Neural progenitor cell (in vitro differentiated cells): ENCODE measurements at regions not wholly inside any gene's neighbourhood (a gene's known extent, or its start where the extent isn't known, plus 50 kb on each side); places are given as distances from the start of the nearest gene placed in this dataset.

ENCODE experiments used
- DNase-seq: peaks from one replicate; pipeline ENCODE4 v3.0.0-alpha.2; 2016; ENCODE audit warnings: low spot score
- H2AFZ ChIP-seq: fragments of 200-600 bp; sonication (generic); replicated peaks from 2 replicates; pipeline ENCODE4 v1.6.1; 2016; ENCODE audit warnings: antibody characterized with exemption
- H3F3A ChIP-seq: fragments of 200-600 bp; sonication (generic); 2 replicates; pipeline ENCODE4 v1.6.1; 2016; ENCODE audit warnings: antibody characterized with exemption, low read depth
- H3K27ac ChIP-seq: fragments of 200-600 bp; sonication (generic); 2 replicates; pipeline ENCODE4 v1.5.1; 2016; ENCODE audit warnings: mild to moderate bottlenecking
- H3K27me3 ChIP-seq: fragments of 200-600 bp; sonication (generic); 2 replicates; pipeline ENCODE4 v1.6.1; 2016; ENCODE audit warnings: mild to moderate bottlenecking, moderate library complexity
- H3K36me3 ChIP-seq: fragments of 200-600 bp; sonication (generic); 2 replicates; pipeline ENCODE4 v1.5.1; 2016
- H3K4me1 ChIP-seq: fragments of 200-600 bp; sonication (generic); 2 replicates; pipeline ENCODE4 v1.6.1; 2016; ENCODE audit warnings: mixed run types
- H3K4me2 ChIP-seq: fragments of 200-600 bp; sonication (generic); 2 replicates; pipeline ENCODE4 v1.6.1; 2016
- H3K4me3 ChIP-seq: fragments of 200-600 bp; sonication (generic); 2 replicates; pipeline ENCODE4 v1.5.1; 2016
- H3K79me2 ChIP-seq: fragments of 200-600 bp; sonication (generic); 2 replicates; pipeline ENCODE4 v1.6.1; 2016; ENCODE audit warnings: low read depth
- H3K9ac ChIP-seq: fragments of 200-600 bp; sonication (generic); 2 replicates; pipeline ENCODE4 v1.6.1; 2016
- H3K9me3 ChIP-seq: fragments of 200-600 bp; sonication (generic); 2 replicates; pipeline ENCODE4 v1.5.1; 2016; ENCODE audit warnings: low read depth
- H4K20me1 ChIP-seq: fragments of 200-600 bp; sonication (generic); 2 replicates; pipeline ENCODE4 v1.6.1; 2016; ENCODE audit warnings: low read depth
- H3K27ac Mint-ChIP-seq: 3 replicates; pipeline ENCODE4 v1.8.0; 2021; ENCODE audit warnings: mixed read lengths
- H3K27me3 Mint-ChIP-seq: 2 replicates; pipeline ENCODE4 v1.8.0; 2022; ENCODE audit warnings: low read depth, mild to moderate bottlenecking, inconsistent platforms, moderate library complexity, mixed read lengths; ENCODE audit not compliant: insufficient read depth
- H3K36me3 Mint-ChIP-seq: 3 replicates; pipeline ENCODE4 v1.8.0; 2021; ENCODE audit warnings: mixed read lengths
- H3K4me1 Mint-ChIP-seq: 3 replicates; pipeline ENCODE4 v1.8.0; 2021; ENCODE audit warnings: mixed read lengths
- H3K4me3 Mint-ChIP-seq: 3 replicates; pipeline ENCODE4 v1.8.0; 2021; ENCODE audit warnings: mild to moderate bottlenecking, moderate library complexity, mixed read lengths
- H3K9me3 Mint-ChIP-seq: 3 replicates; pipeline ENCODE4 v1.8.0; 2020; ENCODE audit warnings: mixed read lengths
- EZH2 ChIP-seq: fragments of 200-600 bp; sonication (generic); IDR thresholded peaks from 2 replicates; pipeline ENCODE4 v1.6.1; 2017; ENCODE audit warnings: antibody characterized with exemption, mild to moderate bottlenecking, moderate library complexity
- EZH2phosphoT487 ChIP-seq: fragments of 200-600 bp; sonication (generic); IDR thresholded peaks from 2 replicates; pipeline ENCODE4 v1.6.1; 2017; ENCODE audit warnings: antibody characterized with exemption
- TF ChIP-seq, protein P1 (sequence below): fragments of 200-600 bp; sonication (generic); IDR thresholded peaks from 2 replicates; pipeline ENCODE4 v1.5.1; 2017; ENCODE audit warnings: antibody characterized with exemption, mild to moderate bottlenecking

DNA sequence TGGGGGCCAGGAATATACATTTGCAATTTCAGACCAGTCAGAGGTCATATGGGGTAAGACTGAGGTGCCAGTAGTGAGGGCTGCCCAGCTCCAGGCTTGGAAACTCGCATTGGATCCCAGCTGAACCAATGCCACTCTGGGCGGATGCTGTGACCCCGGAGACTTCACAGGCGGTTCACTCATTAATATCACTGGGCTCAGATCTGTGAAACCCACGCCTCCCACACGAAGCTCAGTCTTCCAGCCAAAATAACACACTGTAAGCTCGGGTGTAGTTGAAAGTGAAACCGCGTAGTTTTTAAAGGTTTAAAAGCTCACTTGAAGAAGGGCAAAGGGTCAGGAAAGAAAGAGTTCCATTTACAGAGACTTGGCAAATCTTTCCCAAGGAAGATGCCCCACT lies 254.8 kb downstream of the FOXL1 start:
- DNase-seq, result no peak
- peaks cover 2% of the 10 kb centered on the region for H3K27me3 ChIP-seq
- H4K20me1 ChIP-seq, result no peaks in the 10 kb centered on the region
- H2AFZ ChIP-seq, result no peak overlapping the region
- H3K4me2 ChIP-seq, result no peak overlapping the region
- H3K4me1 ChIP-seq, result no peaks in the 10 kb centered on the region
- H3F3A ChIP-seq, result no peaks in the 10 kb centered on the region
- no peak overlapping the region for H3K27ac ChIP-seq
- H3K79me2 ChIP-seq, result no peaks in the 10 kb centered on the region
- Mint-ChIP-seq H3K9me3 (peaks cover 3% of the 10 kb centered on the region), H3K36me3 (no peaks in the 10 kb centered on the region), H3K4me1 (peaks cover 22% of the 10 kb centered on the region), H3K4me3 (peak overlapping the region; percentile 9), H3K27ac (no peak overlapping the region), H3K27me3 (peaks cover 14% of the 10 kb centered on the region)
- TF ChIP-seq, protein P1, sequence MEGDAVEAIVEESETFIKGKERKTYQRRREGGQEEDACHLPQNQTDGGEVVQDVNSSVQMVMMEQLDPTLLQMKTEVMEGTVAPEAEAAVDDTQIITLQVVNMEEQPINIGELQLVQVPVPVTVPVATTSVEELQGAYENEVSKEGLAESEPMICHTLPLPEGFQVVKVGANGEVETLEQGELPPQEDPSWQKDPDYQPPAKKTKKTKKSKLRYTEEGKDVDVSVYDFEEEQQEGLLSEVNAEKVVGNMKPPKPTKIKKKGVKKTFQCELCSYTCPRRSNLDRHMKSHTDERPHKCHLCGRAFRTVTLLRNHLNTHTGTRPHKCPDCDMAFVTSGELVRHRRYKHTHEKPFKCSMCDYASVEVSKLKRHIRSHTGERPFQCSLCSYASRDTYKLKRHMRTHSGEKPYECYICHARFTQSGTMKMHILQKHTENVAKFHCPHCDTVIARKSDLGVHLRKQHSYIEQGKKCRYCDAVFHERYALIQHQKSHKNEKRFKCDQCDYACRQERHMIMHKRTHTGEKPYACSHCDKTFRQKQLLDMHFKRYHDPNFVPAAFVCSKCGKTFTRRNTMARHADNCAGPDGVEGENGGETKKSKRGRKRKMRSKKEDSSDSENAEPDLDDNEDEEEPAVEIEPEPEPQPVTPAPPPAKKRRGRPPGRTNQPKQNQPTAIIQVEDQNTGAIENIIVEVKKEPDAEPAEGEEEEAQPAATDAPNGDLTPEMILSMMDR, result no peak
- TF ChIP-seq EZH2, result no peak
- no peak for TF ChIP-seq EZH2phosphoT487
- H3K9me3 ChIP-seq, result no peaks in the 10 kb centered on the region
- no peaks in the 10 kb centered on the region for H3K36me3 ChIP-seq
- no peak overlapping the region for H3K9ac ChIP-seq
- no peak overlapping the region for H3K4me3 ChIP-seq

DNA sequence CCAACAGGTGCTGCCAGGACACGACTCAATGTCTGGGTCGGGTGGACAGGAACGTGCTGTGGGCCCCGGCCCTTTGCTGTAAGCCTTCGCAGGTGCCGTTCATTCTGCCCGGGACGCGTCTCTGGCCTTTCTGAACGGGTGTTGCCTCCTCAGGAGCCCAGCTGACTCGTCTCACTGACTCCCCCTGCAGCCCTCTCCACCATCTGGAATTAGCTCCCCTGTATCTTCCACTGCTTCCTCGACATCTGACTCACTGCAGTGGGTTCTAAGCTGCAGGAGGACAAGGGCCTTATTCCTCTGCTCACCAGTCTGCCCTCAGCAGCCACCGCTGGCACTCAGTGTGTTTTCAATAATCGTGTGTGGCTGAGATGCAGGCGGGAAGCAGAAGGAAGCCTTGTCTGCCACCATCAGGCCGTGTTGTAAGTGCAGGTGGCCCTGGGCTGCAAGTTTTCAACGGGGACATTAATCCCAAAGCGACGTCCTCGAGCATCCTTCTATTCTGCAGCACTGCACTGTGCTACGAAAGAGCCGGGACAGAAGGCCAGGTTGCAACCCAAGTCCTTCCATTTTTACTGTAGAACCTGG lies 256.2 kb downstream of the FOXL1 start:
- Mint-ChIP-seq H3K9me3 (no peaks in the 10 kb centered on the region), H3K27me3 (peaks cover 13% of the 10 kb centered on the region), H3K4me1 (peaks cover 17% of the 10 kb centered on the region), H3K4me3 (no peak overlapping the region), H3K36me3 (no peaks in the 10 kb centered on the region), H3K27ac (no peak overlapping the region)
- Histone ChIP-seq H3K79me2 (no peaks in the 10 kb centered on the region), H2AFZ (no peak overlapping the region), H4K20me1 (no peaks in the 10 kb centered on the region), H3K9ac (no peak overlapping the region), H3K4me1 (no peaks in the 10 kb centered on the region), H3K4me3 (no peak overlapping the region), H3F3A (no peaks in the 10 kb centered on the region), H3K4me2 (no peak overlapping the region), H3K9me3 (no peaks in the 10 kb centered on the region), H3K36me3 (no peaks in the 10 kb centered on the region), H3K27me3 (no peaks in the 10 kb centered on the region), H3K27ac (no peak overlapping the region)
- peak; percentile 71 for DNase-seq
- TF ChIP-seq, protein P1, result peak; percentile 54
- TF ChIP-seq EZH2phosphoT487, result no peak

DNA sequence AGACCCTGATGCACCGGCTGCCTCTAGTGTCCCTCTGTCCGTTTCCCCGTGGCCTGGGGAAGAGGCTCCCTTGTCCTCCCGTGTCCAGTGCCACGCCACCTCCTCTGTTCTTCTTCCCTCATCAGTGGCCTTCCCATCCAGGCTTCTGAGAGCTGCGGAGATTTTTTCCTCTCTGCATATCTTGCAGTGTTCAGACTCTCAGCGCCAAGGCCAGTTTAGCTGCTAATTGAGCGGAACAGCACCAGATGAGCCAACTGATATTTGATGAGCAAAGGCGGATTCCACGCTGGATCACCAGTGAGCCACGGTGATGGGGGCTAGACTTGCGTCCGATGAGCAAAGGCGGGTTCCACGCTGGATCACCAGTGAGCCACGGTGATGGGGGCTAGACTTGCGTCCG lies 257.6 kb downstream of the FOXL1 start:
- no peak overlapping the region for H2AFZ ChIP-seq
- peaks cover 12% of the 10 kb centered on the region for H3K27me3 Mint-ChIP-seq
- no peak overlapping the region for H3K4me3 Mint-ChIP-seq

More for the DNA sequence above, 257.6 kb downstream of the FOXL1 start:
- no peaks in the 10 kb centered on the region for H3K9me3 Mint-ChIP-seq
- no peaks in the 10 kb centered on the region for H3F3A ChIP-seq
- no peak overlapping the region for H3K4me3 ChIP-seq
- H3K9me3 ChIP-seq, result no peaks in the 10 kb centered on the region
- DNase-seq, result no peak
- no peak overlapping the region for H3K27ac ChIP-seq
- H4K20me1 ChIP-seq, result no peaks in the 10 kb centered on the region
- no peaks in the 10 kb centered on the region for H3K4me1 ChIP-seq
- TF ChIP-seq EZH2phosphoT487 (no peak), EZH2 (no peak)
- TF ChIP-seq, protein P1, result no peak
- no peaks in the 10 kb centered on the region for H3K79me2 ChIP-seq
- H3K27me3 ChIP-seq, result no peaks in the 10 kb centered on the region
- H3K4me1 Mint-ChIP-seq, result peaks cover 17% of the 10 kb centered on the region
- no peaks in the 10 kb centered on the region for H3K36me3 Mint-ChIP-seq
- no peak overlapping the region for H3K27ac Mint-ChIP-seq
- H3K9ac ChIP-seq, result no peak overlapping the region
- no peaks in the 10 kb centered on the region for H3K36me3 ChIP-seq
- H3K4me2 ChIP-seq, result no peak overlapping the region
